ENCODE measurements at regions not wholly inside any gene's neighbourhood (a gene's known extent, or its start where the extent isn't known, plus 50 kb on each side); places are given as distances from the start of the nearest gene placed in this dataset.

- intact Hi-C loops (cut with micrococcal nuclease; ENCODE audit: unreplicated experiment): no loop called here
- DNase-seq (ENCODE audit: low read depth, low spot score) (no peak), ATAC-seq (no peak)
- Histone ChIP-seq H3K36me3 (ENCODE audit: control insufficient read depth, insufficient read depth, low read length) (no peaks in the 10 kb centered on the region), H3K27me3 (ENCODE audit: control insufficient read depth, insufficient read depth, low read length) (no peaks in the 10 kb centered on the region), H3K4me3 (ENCODE audit: low read depth in 2 of 2, low read length in 2 of 2) (no peak overlapping the region), H3K4me1 (ENCODE audit: control insufficient read depth, insufficient read depth, low read length) (peaks cover 5% of the 10 kb centered on the region; the same call in 1 of the 2 replicates), H3K27ac (ENCODE audit: low read length) (no peak overlapping the region), H3K9me3 (ENCODE audit: control insufficient read depth, insufficient read depth, low read depth, low read length) (no peaks in the 10 kb centered on the region)
- in situ Hi-C loops (cut with HindIII; ENCODE audit: low pct_unique_long_range_greater_than_20kb, low sequenced_read_pairs): no loop called here
- TF ChIP-seq TCF7L2 (IDR thresholded peaks at IDR 0.05; ENCODE audit: low read depth, low read length) (no peak), SIN3A (IDR thresholded peaks at IDR 0.05; ENCODE audit: borderline replicate concordance, insufficient read depth, low read depth, low read length) (no peak), POLR2AphosphoS5 (IDR thresholded peaks at IDR 0.05; ENCODE audit: low read depth, low read length) (no peak)
- POLR2A ChIA-PET: no interaction called here
- CTCF ChIA-PET: no interaction called here
- BruUV-seq (replicated peaks): no TSS peak
These were observed 58.8 kb upstream of the TOX2 start for GRCh38 chr20:43855803-43856202.

- ChIA-PET POLR2A (no interaction called here), CTCF (no interaction called here)
- BruUV-seq (replicated peaks): no TSS peak
- no peaks in the 10 kb centered on the region for H3K36me3 ChIP-seq (ENCODE audit: control insufficient read depth, insufficient read depth, low read length)
- intact Hi-C loops (cut with micrococcal nuclease; ENCODE audit: unreplicated experiment) (no loop called here), in situ Hi-C loops (cut with HindIII; ENCODE audit: low pct_unique_long_range_greater_than_20kb, low sequenced_read_pairs) (no loop called here)
- H3K4me3 ChIP-seq (ENCODE audit: low read depth in 2 of 2, low read length in 2 of 2): no peak overlapping the region
- ATAC-seq (no peak), DNase-seq (ENCODE audit: low read depth, low spot score) (no peak)
- no peak for TF ChIP-seq CTCF (IDR thresholded peaks at IDR 0.05)
- TF ChIP-seq SIN3A (IDR thresholded peaks at IDR 0.05; ENCODE audit: borderline replicate concordance, insufficient read depth, low read depth, low read length): no peak
- no peak for TF ChIP-seq TCF7L2 (IDR thresholded peaks at IDR 0.05; ENCODE audit: low read depth, low read length)
- no peak for TF ChIP-seq POLR2AphosphoS5 (IDR thresholded peaks at IDR 0.05; ENCODE audit: low read depth, low read length)
- TF ChIP-seq REST (IDR thresholded peaks at IDR 0.05; ENCODE audit: insufficient read depth in 1 of 2, low read depth in 2 of 2, low read length in 1 of 2): no peak
- no peak overlapping the region for H3K27ac ChIP-seq (ENCODE audit: low read length)
- peaks cover 21% of the 10 kb centered on the region for H3K4me1 ChIP-seq (ENCODE audit: control insufficient read depth, insufficient read depth, low read length)
- no peaks in the 10 kb centered on the region for H3K27me3 ChIP-seq (ENCODE audit: control insufficient read depth, insufficient read depth, low read length)
- H3K9me3 ChIP-seq (ENCODE audit: control insufficient read depth, insufficient read depth, low read depth, low read length): no peaks in the 10 kb centered on the region
These were observed 60.7 kb upstream of the TOX2 start for GRCh38 chr20:43853918-43854317.

GRCh38 chr20:43853174-43853803 is 61.4 kb upstream of the TOX2 start:
- H3K36me3 ChIP-seq (ENCODE audit: control insufficient read depth, insufficient read depth, low read length): no peaks in the 10 kb centered on the region
- ATAC-seq (no peak), DNase-seq (ENCODE audit: low read depth, low spot score) (no peak)
- TF ChIP-seq CTCF (IDR thresholded peaks at IDR 0.05) (no peak), REST (IDR thresholded peaks at IDR 0.05; ENCODE audit: insufficient read depth in 1 of 2, low read depth in 2 of 2, low read length in 1 of 2) (no peak), TCF7L2 (IDR thresholded peaks at IDR 0.05; ENCODE audit: low read depth, low read length) (no peak), POLR2AphosphoS5 (IDR thresholded peaks at IDR 0.05; ENCODE audit: low read depth, low read length) (no peak), SIN3A (IDR thresholded peaks at IDR 0.05; ENCODE audit: borderline replicate concordance, insufficient read depth, low read depth, low read length) (no peak)
- H3K4me3 ChIP-seq (ENCODE audit: low read depth in 2 of 2, low read length in 2 of 2): no peak overlapping the region
- H3K27ac ChIP-seq (ENCODE audit: low read length): no peak overlapping the region
- peaks cover 21% of the 10 kb centered on the region for H3K4me1 ChIP-seq (ENCODE audit: control insufficient read depth, insufficient read depth, low read length)
- intact Hi-C loops (cut with micrococcal nuclease; ENCODE audit: unreplicated experiment): no loop called here
- ChIA-PET POLR2A (no interaction called here), CTCF (no interaction called here)
- H3K27me3 ChIP-seq (ENCODE audit: control insufficient read depth, insufficient read depth, low read length): no peaks in the 10 kb centered on the region
- in situ Hi-C loops (cut with HindIII; ENCODE audit: low pct_unique_long_range_greater_than_20kb, low sequenced_read_pairs): no loop called here
- no peaks in the 10 kb centered on the region for H3K9me3 ChIP-seq (ENCODE audit: control insufficient read depth, insufficient read depth, low read depth, low read length)
- BruUV-seq (replicated peaks): no TSS peak

Measured in Panc1 (cell line).